GM12878 (cell line): ENCODE measurements at regions not wholly inside any gene's neighbourhood (a gene's known extent, or its start where the extent isn't known, plus 50 kb on each side); places are given as distances from the start of the nearest gene placed in this dataset.

ENCODE experiments used
- ATAC-seq: fragments of 200-7000 bp; cut with Tn5 transposase; 3 replicates; pipeline ENCODE4 v1.9.1; 2020; ENCODE audit warnings: mild to moderate bottlenecking, moderate library complexity
- BruUV-seq: library from RNA; stranded (reverse); fragments of 400-500 nt; replicated peaks from 2 replicates; lab custom pipeline; 2021; lab: Mats Ljungman, UMichigan
- CTCF ChIA-PET: fragments of 300-600 bp; sonication (Branson Sonifier 250); formaldehyde crosslinking; extraction: SDS; loops from one replicate; lab custom pipeline; 2021; ENCODE audit warnings: inconsistent platforms; lab: Yijun Ruan, JAX
- POLR2A ChIA-PET: fragments of 350-600 bp; formaldehyde crosslinking; extraction: SDS; loops from one replicate; lab custom pipeline; 2021; ENCODE audit warnings: inconsistent platforms; lab: Charles Lee
- RAD21 ChIA-PET: fragments of 300-600 bp; sonication (Branson Sonifier 250); formaldehyde crosslinking; loops from one replicate; lab custom pipeline; 2023; ENCODE audit warnings: antibody characterized with exemption; ENCODE audit not compliant: unreplicated experiment; lab: Charles Lee
- SMC1A ChIA-PET: fragments of 300-600 bp; sonication (Branson Sonifier 250); formaldehyde crosslinking; loops from one replicate; lab custom pipeline; 2023; ENCODE audit not compliant: unreplicated experiment, uncharacterized antibody; lab: Charles Lee
- DNase-seq: peaks from one replicate; pipeline ENCODE4 v3.0.0-alpha.2; 2011; ENCODE audit warnings: low read depth, low spot score
- FAIRE-seq: peaks from 3 replicates; lab custom pipeline; 2011; peaks lifted over from hg19 to GRCh38; lab: Jason Lieb, UNC
- H2AFZ ChIP-seq: 2 replicates; pipeline ENCODE4 v1.6.0; 2011; ENCODE audit warnings: low read depth, low read length, control low read depth; ENCODE audit not compliant: control insufficient read depth
- H3K27ac ChIP-seq: 2 replicates; pipeline ENCODE4 v1.5.1; 2011; ENCODE audit warnings: control low read depth; ENCODE audit not compliant: control insufficient read depth, insufficient read depth
- H3K27me3 ChIP-seq, 2 experiments: replicated peaks in 1 of 2; 2 replicates each; pipeline versions ENCODE4 v1.6.0 to v1.6.1; 2011; ENCODE audit warnings: low read length in 1 of 2; ENCODE audit not compliant: control insufficient read depth in 2 of 2, insufficient read depth in 2 of 2
- H3K36me3 ChIP-seq, 2 experiments: 2 replicates each; pipeline ENCODE4 v1.5.1; 2011; ENCODE audit warnings: low read length in 1 of 2; ENCODE audit not compliant: control insufficient read depth in 2 of 2, insufficient read depth in 2 of 2
- H3K4me1 ChIP-seq: 2 replicates; pipeline ENCODE4 v1.6.1; 2011; ENCODE audit warnings: mild to moderate bottlenecking, low read length, moderate library complexity, mixed read lengths; ENCODE audit not compliant: control insufficient read depth, insufficient read depth
- H3K4me2 ChIP-seq: 2 replicates; pipeline ENCODE4 v1.6.0; 2011; ENCODE audit warnings: control low read depth; ENCODE audit not compliant: control insufficient read depth, insufficient read depth
- H3K4me3 ChIP-seq: fragments of 200-600 bp; sonication (generic); 2 replicates; pipeline ENCODE4 v1.5.1; 2016
- H3K79me2 ChIP-seq: 2 replicates; pipeline ENCODE4 v1.6.0; 2011; ENCODE audit warnings: low read length; ENCODE audit not compliant: control insufficient read depth, insufficient read depth
- H3K9ac ChIP-seq: 2 replicates; pipeline ENCODE4 v1.8.0; 2011; ENCODE audit warnings: low read length, control low read depth, mixed read lengths; ENCODE audit not compliant: control insufficient read depth, insufficient read depth
- H3K9me3 ChIP-seq: replicated peaks from 3 replicates; pipeline ENCODE4 v1.5.1; 2011; ENCODE audit warnings: mild to moderate bottlenecking, low read length; ENCODE audit not compliant: control insufficient read depth, insufficient read depth
- H4K20me1 ChIP-seq: 2 replicates; pipeline ENCODE4 v1.6.0; 2011; ENCODE audit not compliant: control insufficient read depth, insufficient read depth
- ESRRA ChIP-seq: IDR thresholded peaks from 2 replicates; pipeline ENCODE4 v1.6.1; 2012; ENCODE audit warnings: mild to moderate bottlenecking, low read length, improper control_type of control experiment
- FOS ChIP-seq: IDR thresholded peaks from 3 replicates; pipeline ENCODE4 v1.6.1; 2011; ENCODE audit warnings: borderline replicate concordance; ENCODE audit not compliant: insufficient read length; ENCODE audit errors: extremely low read depth
- IKZF1 ChIP-seq: fragments of 450-650 bp; conservative IDR thresholded peaks from 2 replicates; pipeline ENCODE4 v1.6.1; 2017; ENCODE audit warnings: antibody characterized with exemption, mild to moderate bottlenecking
- KDM1A ChIP-seq: fragments of 200-600 bp; sonication (generic); IDR thresholded peaks from 2 replicates; pipeline ENCODE4 v1.6.1; 2016; ENCODE audit warnings: borderline replicate concordance
- MYB ChIP-seq: fragments of 150-350 bp; IDR thresholded peaks from 2 replicates; pipeline ENCODE4 v1.6.1; 2014; ENCODE audit warnings: mild to moderate bottlenecking, low read depth, low read length, borderline replicate concordance
- RELA ChIP-seq: fragments of 450-650 bp; IDR thresholded peaks from 2 replicates; pipeline ENCODE4 v1.8.0; 2014; ENCODE audit warnings: borderline replicate concordance; ENCODE audit not compliant: partially characterized antibody
- SMAD5 ChIP-seq: IDR thresholded peaks from 2 replicates; pipeline ENCODE4 v1.6.1; 2016; ENCODE audit warnings: antibody characterized with exemption, low read depth
- SP1 ChIP-seq: IDR thresholded peaks from one replicate; pipeline ENCODE4 v1.6.1; 2011; ENCODE audit warnings: low read depth, low read length
- TCF7 ChIP-seq: IDR thresholded peaks from 2 replicates; pipeline ENCODE4 v1.6.1; 2014; ENCODE audit warnings: antibody characterized with exemption, borderline replicate concordance
- WGBS: methylation state at CpG from one replicate; pipeline ENCODE4 v1.1.6; 2016; ENCODE audit warnings: low lambda C conversion rate; ENCODE audit not compliant: insufficient replicate concordance, insufficient coverage; ENCODE audit errors: missing lambda C conversion rate; 5-methylcytosine and 5-hydroxymethylcytosine counted together
- in situ Hi-C: fragments of 300-500 bp; cut with MboI; formaldehyde crosslinking; loops from 9 replicates; pipeline ENCODE4 v1.14.3; 2018; ENCODE audit warnings: mixed read lengths
- intact Hi-C: fragments of 100-400 bp; cut with micrococcal nuclease; formaldehyde crosslinking; loops from one replicate; pipeline ENCODE4 v1.14.2; 2022; ENCODE audit not compliant: unreplicated experiment
- TF ChIP-seq, protein P1 (sequence below): fragments of 450-650 bp; IDR thresholded peaks from 2 replicates; pipeline ENCODE4 v1.6.1; 2016; ENCODE audit warnings: mild to moderate bottlenecking
- TF ChIP-seq, protein P2 (sequence below): fragments of 450-650 bp; IDR thresholded peaks from 2 replicates; pipeline ENCODE4 v1.6.1; 2018; ENCODE audit warnings: mild to moderate bottlenecking, low read depth, moderate library complexity; ENCODE audit not compliant: partially characterized antibody

DNA sequence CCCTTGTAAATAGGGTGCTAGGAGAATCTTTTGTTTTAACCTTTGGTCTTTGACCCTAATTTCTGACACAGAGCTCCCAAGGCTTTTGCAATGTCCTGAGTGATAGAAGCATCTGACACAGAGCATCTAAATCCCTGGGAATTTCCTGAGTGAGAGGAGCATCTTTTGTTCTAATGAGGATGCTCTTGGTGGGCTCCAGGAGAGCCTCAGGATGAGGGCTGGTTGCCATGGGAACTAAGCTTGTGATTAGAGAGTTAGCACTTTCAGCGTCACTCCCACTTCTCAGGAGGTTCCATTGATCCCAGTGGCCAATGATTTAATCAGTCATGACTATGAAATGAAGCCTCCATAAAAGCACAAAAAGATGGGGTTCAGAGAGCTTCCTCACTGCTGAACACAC is 264.8 kb downstream of the KIF20B start:
- Histone ChIP-seq H3K36me3 (no peaks in the 10 kb centered on the region), H3K4me1 (no peaks in the 10 kb centered on the region), H3K4me2 (no peak overlapping the region), H3K9me3 (no peaks in the 10 kb centered on the region; the same call in 2 of the 3 replicates), H2AFZ (no peak overlapping the region), H3K9ac (no peak overlapping the region), H3K79me2 (no peaks in the 10 kb centered on the region), H4K20me1 (no peaks in the 10 kb centered on the region), H3K27me3 (no peaks in the 10 kb centered on the region; a peak in 1 of 4 replicates), H3K27ac (no peak overlapping the region), H3K4me3 (no peak overlapping the region)
- TF ChIP-seq SP1 (no peak), ESRRA (no peak), RELA (no peak), SMAD5 (no peak), IKZF1 (no peak), FOS (no peak), KDM1A (no peak), MYB (no peak), TCF7 (no peak)
- TF ChIP-seq, protein P1, sequence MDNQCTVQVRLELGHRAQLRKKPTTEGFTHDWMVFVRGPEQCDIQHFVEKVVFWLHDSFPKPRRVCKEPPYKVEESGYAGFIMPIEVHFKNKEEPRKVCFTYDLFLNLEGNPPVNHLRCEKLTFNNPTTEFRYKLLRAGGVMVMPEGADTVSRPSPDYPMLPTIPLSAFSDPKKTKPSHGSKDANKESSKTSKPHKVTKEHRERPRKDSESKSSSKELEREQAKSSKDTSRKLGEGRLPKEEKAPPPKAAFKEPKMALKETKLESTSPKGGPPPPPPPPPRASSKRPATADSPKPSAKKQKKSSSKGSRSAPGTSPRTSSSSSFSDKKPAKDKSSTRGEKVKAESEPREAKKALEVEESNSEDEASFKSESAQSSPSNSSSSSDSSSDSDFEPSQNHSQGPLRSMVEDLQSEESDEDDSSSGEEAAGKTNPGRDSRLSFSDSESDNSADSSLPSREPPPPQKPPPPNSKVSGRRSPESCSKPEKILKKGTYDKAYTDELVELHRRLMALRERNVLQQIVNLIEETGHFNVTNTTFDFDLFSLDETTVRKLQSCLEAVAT, result no peak
- TF ChIP-seq, protein P2, sequence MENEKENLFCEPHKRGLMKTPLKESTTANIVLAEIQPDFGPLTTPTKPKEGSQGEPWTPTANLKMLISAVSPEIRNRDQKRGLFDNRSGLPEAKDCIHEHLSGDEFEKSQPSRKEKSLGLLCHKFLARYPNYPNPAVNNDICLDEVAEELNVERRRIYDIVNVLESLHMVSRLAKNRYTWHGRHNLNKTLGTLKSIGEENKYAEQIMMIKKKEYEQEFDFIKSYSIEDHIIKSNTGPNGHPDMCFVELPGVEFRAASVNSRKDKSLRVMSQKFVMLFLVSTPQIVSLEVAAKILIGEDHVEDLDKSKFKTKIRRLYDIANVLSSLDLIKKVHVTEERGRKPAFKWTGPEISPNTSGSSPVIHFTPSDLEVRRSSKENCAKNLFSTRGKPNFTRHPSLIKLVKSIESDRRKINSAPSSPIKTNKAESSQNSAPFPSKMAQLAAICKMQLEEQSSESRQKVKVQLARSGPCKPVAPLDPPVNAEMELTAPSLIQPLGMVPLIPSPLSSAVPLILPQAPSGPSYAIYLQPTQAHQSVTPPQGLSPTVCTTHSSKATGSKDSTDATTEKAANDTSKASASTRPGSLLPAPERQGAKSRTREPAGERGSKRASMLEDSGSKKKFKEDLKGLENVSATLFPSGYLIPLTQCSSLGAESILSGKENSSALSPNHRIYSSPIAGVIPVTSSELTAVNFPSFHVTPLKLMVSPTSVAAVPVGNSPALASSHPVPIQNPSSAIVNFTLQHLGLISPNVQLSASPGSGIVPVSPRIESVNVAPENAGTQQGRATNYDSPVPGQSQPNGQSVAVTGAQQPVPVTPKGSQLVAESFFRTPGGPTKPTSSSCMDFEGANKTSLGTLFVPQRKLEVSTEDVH, result no peak
- ATAC-seq (no peak), DNase-seq (no peak), FAIRE-seq (no peak)
- in situ Hi-C loops, result no loop called here
- CTCF ChIA-PET, result interaction anchor here (0.6 to 2.5 kb wide), 2 partner anchors 11 to 314 kb away, joined by 4 to 7 read pairs; no protein-coding TSS in a partner anchor
- POLR2A ChIA-PET, result no interaction called here
- SMC1A ChIA-PET, result interaction anchor here (0.5 to 3.3 kb wide), 7 partner anchors 11 to 184 kb away, joined by 3 to 14 read pairs (median 4); no protein-coding TSS in a partner anchor
- no TSS peak for BruUV-seq
- RAD21 ChIA-PET, result interaction anchor here (1.2 kb wide), 1 partner anchor 10 kb away, joined by 3 read pairs; no protein-coding TSS in a partner anchor
- intact Hi-C loops, result no loop called here
- WGBS, result 0% methylated on average over 1 of the region's 1 CpG
